Spleen (tissue), 11 donors: ENCODE measurements at regions not wholly inside any gene's neighbourhood (a gene's known extent, or its start where the extent isn't known, plus 50 kb on each side); places are given as distances from the start of the nearest gene placed in this dataset.

Experiments
- DNase-seq: peaks from one replicate; pipeline ENCODE4 v3.0.0-alpha.2; 2020
- H3K27ac ChIP-seq, 8 donors: fragments of 200-600 bp; sonication (generic) in 7 of 8; 1 replicate in 4 of 8; 2 replicates in 4 of 8; pipeline versions ENCODE4 v1.5.0 to v1.8.0; 2016 to 2021; ENCODE audit warnings: inconsistent platforms in 4 of 8, mild to moderate bottlenecking in 4 of 8, moderate library complexity in 1 of 8
- H3K27me3 ChIP-seq, 7 donors: fragments of 200-600 bp; sonication (generic) in 6 of 7; replicated peaks in 1 of 7; 1 replicate in 4 of 7; 2 replicates in 3 of 7; pipeline versions ENCODE4 v1.5.0 to v1.8.0; 2016 to 2021; ENCODE audit warnings: inconsistent platforms in 3 of 7, mild to moderate bottlenecking in 1 of 7
- H3K36me3 ChIP-seq, 6 donors: fragments of 200-600 bp; sonication (generic) in 5 of 6; 1 replicate in 4 of 6; 2 replicates in 2 of 6; pipeline versions ENCODE4 v1.5.0 to v1.8.0; 2016 to 2021; ENCODE audit warnings: inconsistent platforms in 2 of 6
- H3K4me1 ChIP-seq, 6 donors: fragments of 200-600 bp; sonication (generic) in 5 of 6; 1 replicate in 3 of 6; 2 replicates in 3 of 6; pipeline versions ENCODE4 v1.5.0 to v1.8.0; 2016 to 2021; ENCODE audit warnings: inconsistent platforms in 3 of 6
- H3K4me3 ChIP-seq, 8 donors: fragments of 200-600 bp; sonication (generic) in 7 of 8; 1 replicate in 4 of 8; 2 replicates in 4 of 8; pipeline versions ENCODE4 v1.5.0 to v1.8.0; 2016 to 2021; ENCODE audit warnings: inconsistent platforms in 4 of 8, mild to moderate bottlenecking in 4 of 8, moderate library complexity in 2 of 8
- H3K9me3 ChIP-seq, 8 donors: fragments of 200-600 bp; sonication (generic) in 7 of 8; 1 replicate in 4 of 8; 2 replicates in 4 of 8; pipeline versions ENCODE4 v1.5.0 to v1.8.0; 2016 to 2021; ENCODE audit warnings: inconsistent platforms in 4 of 8
- POLR2A ChIP-seq, 3 donors: fragments of 450-650 bp; IDR thresholded peaks; one replicate each; pipeline ENCODE4 v1.5.1; 2017; ENCODE audit warnings: antibody characterized with exemption in 3 of 3, mild to moderate bottlenecking in 1 of 3
- POLR2AphosphoS5 ChIP-seq, 3 donors: sonication (generic); formaldehyde crosslinking; IDR thresholded peaks; one replicate each; pipeline ENCODE4 v1.5.1; 2017; ENCODE audit warnings: antibody characterized with exemption in 3 of 3
- WGBS, 5 donors: extraction: QIAGEN DNeasy Blood & Tissue Kit in 3 of 5; methylation state at CpG; one replicate each; pipeline versions ENCODE4 v1.1.5 to v1.1.7; 2013 to 2018; 5-methylcytosine and 5-hydroxymethylcytosine counted together
- intact Hi-C: fragments of 100-400 bp; cut with DNase I; formaldehyde crosslinking; loops from one replicate; pipeline ENCODE4 v1.15.0; 2023; ENCODE audit warnings: low total_unique reads
- TF ChIP-seq, protein P1 (sequence below), 11 experiments: fragments of 200-600 bp in 7 of 11; fragments of 450-650 bp in 4 of 11; sonication (generic) in 4 of 11; IDR thresholded peaks in 8 of 11; conservative IDR thresholded peaks in 3 of 11; 1 replicate in 7 of 11; 2 replicates in 4 of 11; pipeline versions ENCODE4 v1.4.0 to v1.8.0; 2016 to 2021; ENCODE audit warnings: antibody characterized with exemption in 11 of 11, inconsistent platforms in 4 of 11, mild to moderate bottlenecking in 1 of 11
- donor health status: healthy with polysubstance abuse.
- donor health status: DM: no; HTN: no; CAD: no; lungs with moderate emphysema.
- donor health status: DM: no; HTN: no; CAD: no.
- donor health status: Bipolar disorder and iron deficiency.
- donor health status: healthy.
- donor health status: DM: no; HTN: no; CAD: no.
- donor health status: DM: yes; HTN: yes; CAD: no.

DNA sequence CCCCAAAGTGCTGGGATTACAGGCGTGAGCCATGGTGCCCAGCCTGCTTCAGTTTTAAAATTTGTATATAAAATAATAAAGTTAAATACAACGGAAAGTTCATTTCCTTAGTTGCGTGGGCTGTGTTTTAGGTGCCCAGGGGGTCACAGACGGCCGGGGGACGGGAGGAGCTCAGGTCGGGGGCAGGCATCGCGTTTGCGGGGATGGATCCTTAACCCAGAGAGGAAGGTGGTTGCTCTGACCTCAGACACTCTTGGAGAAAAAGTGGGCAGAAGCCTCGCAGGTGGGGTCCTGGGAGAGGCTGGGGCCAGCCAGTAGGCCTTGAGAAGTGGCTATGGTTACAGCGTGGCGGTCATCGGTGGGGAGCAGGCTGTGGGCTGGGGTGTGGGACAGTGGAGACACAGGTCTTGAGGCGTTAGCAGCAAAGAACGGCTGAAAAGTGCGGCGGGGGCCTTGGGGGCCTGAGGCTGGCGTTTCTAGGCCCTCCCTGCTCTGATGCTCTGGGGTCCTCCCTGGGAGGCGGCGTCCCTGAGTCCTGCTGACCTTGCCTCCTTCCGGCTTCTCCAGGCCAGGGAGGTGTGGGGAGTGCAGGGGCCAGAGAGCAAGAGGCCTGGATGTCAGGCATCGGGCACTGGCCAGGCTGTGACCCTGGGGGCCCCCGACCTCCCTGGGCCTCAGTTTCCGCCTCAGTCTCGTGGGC lies 54.4 kb downstream of the UNCX start:
- WGBS, 5 donors: 78 to 82% (median 79%) methylated on average over 21 to 26 of the region's 26 CpGs
- intact Hi-C loops: no loop called here
- H3K9me3 ChIP-seq: no peaks in the 10 kb centered on the region
- no peaks in the 10 kb centered on the region for H3K36me3 ChIP-seq
- no peak overlapping the region for H3K27ac ChIP-seq
- H3K4me3 ChIP-seq: no peak overlapping the region
- TF ChIP-seq POLR2A (IDR thresholded peaks at IDR 0.05) (no peak), POLR2AphosphoS5 (IDR thresholded peaks at IDR 0.05) (no peak)
- TF ChIP-seq, protein P1, sequence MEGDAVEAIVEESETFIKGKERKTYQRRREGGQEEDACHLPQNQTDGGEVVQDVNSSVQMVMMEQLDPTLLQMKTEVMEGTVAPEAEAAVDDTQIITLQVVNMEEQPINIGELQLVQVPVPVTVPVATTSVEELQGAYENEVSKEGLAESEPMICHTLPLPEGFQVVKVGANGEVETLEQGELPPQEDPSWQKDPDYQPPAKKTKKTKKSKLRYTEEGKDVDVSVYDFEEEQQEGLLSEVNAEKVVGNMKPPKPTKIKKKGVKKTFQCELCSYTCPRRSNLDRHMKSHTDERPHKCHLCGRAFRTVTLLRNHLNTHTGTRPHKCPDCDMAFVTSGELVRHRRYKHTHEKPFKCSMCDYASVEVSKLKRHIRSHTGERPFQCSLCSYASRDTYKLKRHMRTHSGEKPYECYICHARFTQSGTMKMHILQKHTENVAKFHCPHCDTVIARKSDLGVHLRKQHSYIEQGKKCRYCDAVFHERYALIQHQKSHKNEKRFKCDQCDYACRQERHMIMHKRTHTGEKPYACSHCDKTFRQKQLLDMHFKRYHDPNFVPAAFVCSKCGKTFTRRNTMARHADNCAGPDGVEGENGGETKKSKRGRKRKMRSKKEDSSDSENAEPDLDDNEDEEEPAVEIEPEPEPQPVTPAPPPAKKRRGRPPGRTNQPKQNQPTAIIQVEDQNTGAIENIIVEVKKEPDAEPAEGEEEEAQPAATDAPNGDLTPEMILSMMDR (IDR thresholded peaks at IDR 0.05 in 8 of 11, conservative IDR thresholded peaks at IDR 0.05 in 3 of 11): no peak
- peaks cover 10 to 21% (median 17%) of the 10 kb centered on the region in 6 donors for H3K4me1 ChIP-seq
- H3K27me3 ChIP-seq: peaks cover 0 to 82% (median 28%) of the 10 kb centered on the region in 7 donors
- DNase-seq: peak; percentile 52

- Histone ChIP-seq H3K27me3 (peaks cover 0 to 88% (median 30%) of the 10 kb centered on the region in 7 donors), H3K4me1 (peaks cover 10 to 21% (median 17%) of the 10 kb centered on the region in 6 donors), H3K27ac (no peak overlapping the region), H3K36me3 (no peaks in the 10 kb centered on the region), H3K9me3 (no peaks in the 10 kb centered on the region), H3K4me3 (no peak overlapping the region)
- intact Hi-C loops: no loop called here
- WGBS, 5 donors: 73 to 84% (median 82%) methylated on average over 12 to 19 of the region's 19 CpGs
- peak; percentile 64 for DNase-seq
- TF ChIP-seq, protein P1 (IDR thresholded peaks at IDR 0.05 in 8 of 11, conservative IDR thresholded peaks at IDR 0.05 in 3 of 11): no peak
- TF ChIP-seq POLR2AphosphoS5 (IDR thresholded peaks at IDR 0.05) (no peak), POLR2A (IDR thresholded peaks at IDR 0.05) (no peak)
Observed at GRCh38 chr7:1287752-1288201, 55.1 kb downstream of the UNCX start.

DNA sequence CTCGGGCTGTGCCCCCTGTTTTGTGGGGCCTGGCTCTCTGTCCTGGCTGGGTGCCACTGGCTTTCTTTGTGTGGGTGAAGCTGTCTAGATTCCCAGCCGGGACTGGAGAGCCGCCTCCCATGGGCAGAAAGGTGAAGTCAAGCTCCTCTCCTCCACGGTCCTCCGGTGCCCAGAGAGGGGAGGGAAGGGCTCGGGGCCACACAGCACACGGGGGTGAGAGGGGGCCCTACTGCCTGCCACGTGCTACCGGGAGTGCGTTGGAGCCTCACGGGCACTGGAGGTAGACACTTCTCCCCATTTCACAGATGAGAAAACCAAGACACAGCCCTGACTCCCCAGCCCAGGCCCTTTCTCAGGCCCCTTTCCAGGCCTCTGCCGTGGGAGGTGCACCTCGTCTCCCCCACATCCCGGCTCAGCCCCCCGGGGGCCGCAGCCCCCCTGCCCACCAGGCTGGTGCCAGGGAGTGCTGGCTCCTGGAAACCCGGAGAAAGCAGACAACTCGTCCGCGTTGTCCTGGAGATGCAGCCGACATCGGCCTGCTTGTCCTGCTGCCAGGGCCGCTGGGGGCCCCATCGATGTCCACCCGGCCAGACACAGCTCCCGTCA lies 55.8 kb downstream of the UNCX start:
- intact Hi-C loops: no loop called here
- 82 to 88% (median 86%) methylated on average over 19 to 26 of the region's 26 CpGs for WGBS, 5 donors
- peak; percentile 50 for DNase-seq
- H3K9me3 ChIP-seq: no peaks in the 10 kb centered on the region
- H3K27ac ChIP-seq: no peak overlapping the region
- TF ChIP-seq POLR2AphosphoS5 (IDR thresholded peaks at IDR 0.05): no peak
- TF ChIP-seq, protein P1 (IDR thresholded peaks at IDR 0.05 in 8 of 11, conservative IDR thresholded peaks at IDR 0.05 in 3 of 11): no peak
- no peak for TF ChIP-seq POLR2A (IDR thresholded peaks at IDR 0.05)
- H3K4me3 ChIP-seq: no peak overlapping the region
- peaks cover 0 to 95% (median 38%) of the 10 kb centered on the region in 7 donors for H3K27me3 ChIP-seq
- H3K4me1 ChIP-seq: peaks cover 10 to 21% (median 17%) of the 10 kb centered on the region in 6 donors
- no peaks in the 10 kb centered on the region for H3K36me3 ChIP-seq

GRCh38 chr7:1288996-1289551 lies 56.4 kb downstream of the UNCX start:
- Histone ChIP-seq H3K9me3 (no peaks in the 10 kb centered on the region), H3K36me3 (no peaks in the 10 kb centered on the region), H3K27ac (no peak overlapping the region), H3K4me3 (no peak overlapping the region), H3K4me1 (peaks cover 10 to 21% (median 17%) of the 10 kb centered on the region in 6 donors), H3K27me3 (peaks cover 0 to 98% (median 43%) of the 10 kb centered on the region in 7 donors)
- TF ChIP-seq, protein P1 (IDR thresholded peaks at IDR 0.05 in 8 of 11, conservative IDR thresholded peaks at IDR 0.05 in 3 of 11): no peak
- TF ChIP-seq POLR2A (IDR thresholded peaks at IDR 0.05) (no peak), POLR2AphosphoS5 (IDR thresholded peaks at IDR 0.05) (no peak)
- DNase-seq: peak; percentile 60
- 78 to 87% (median 84%) methylated on average over 19 to 32 of the region's 32 CpGs for WGBS, 5 donors
- intact Hi-C loops: no loop called here
